Caco-2 (cell line): ENCODE measurements at regions not wholly inside any gene's neighbourhood (a gene's known extent, or its start where the extent isn't known, plus 50 kb on each side); places are given as distances from the start of the nearest gene placed in this dataset.

ENCODE experiments used
- BruUV-seq: library from RNA; stranded (reverse); fragments of 400-500 nt; replicated peaks from 2 replicates; lab custom pipeline; 2021; lab: Mats Ljungman, UMichigan
- CTCF ChIA-PET: fragments of 300-600 bp; sonication (Branson Sonifier 250); formaldehyde crosslinking; loops from one replicate; lab custom pipeline; 2022; ENCODE audit warnings: antibody characterized with exemption; lab: Charles Lee
- POLR2A ChIA-PET: fragments of 300-600 bp; sonication (Branson Sonifier 250); formaldehyde crosslinking; loops from one replicate; lab custom pipeline; 2022; ENCODE audit warnings: antibody characterized with exemption; lab: Charles Lee
- DNase-seq, 2 experiments: peaks; one replicate each; pipeline versions ENCODE4 v3.0.0 to v3.0.0-alpha.2; 2020 to 2022
- H3K27me3 ChIP-seq: replicated peaks from 2 replicates; pipeline ENCODE4 v1.6.0; 2011; ENCODE audit warnings: low read length; ENCODE audit not compliant: control insufficient read depth, insufficient read depth
- H3K36me3 ChIP-seq: 2 replicates; pipeline ENCODE4 v1.5.1; 2011; ENCODE audit warnings: low read length; ENCODE audit not compliant: control insufficient read depth, insufficient read depth
- H3K4me1 ChIP-seq: fragments of 250-450 bp; sonication (Bioruptor Pico); 2 replicates; pipeline ENCODE4 v1.5.1; 2020; ENCODE audit warnings: mild to moderate bottlenecking
- H3K4me3 ChIP-seq: 2 replicates; pipeline ENCODE4 v1.5.1; 2011; ENCODE audit warnings: low read depth, mild to moderate bottlenecking, control low read depth, low read length
- H3K9me3 ChIP-seq: fragments of 250-450 bp; sonication (Bioruptor Pico); 2 replicates; pipeline ENCODE4 v1.5.1; 2020; ENCODE audit warnings: mild to moderate bottlenecking, moderate library complexity
- H3K27ac Mint-ChIP-seq: one replicate; pipeline ENCODE4 v1.8.0; 2022; ENCODE audit warnings: mixed read lengths; ENCODE audit not compliant: unreplicated experiment
- H3K27me3 Mint-ChIP-seq: one replicate; pipeline ENCODE4 v1.8.0; 2022; ENCODE audit warnings: mixed read lengths; ENCODE audit not compliant: insufficient read depth, unreplicated experiment
- H3K36me3 Mint-ChIP-seq: one replicate; pipeline ENCODE4 v1.8.0; 2022; ENCODE audit warnings: mild to moderate bottlenecking, mixed read lengths; ENCODE audit not compliant: insufficient read depth, unreplicated experiment
- H3K4me1 Mint-ChIP-seq: one replicate; pipeline ENCODE4 v1.8.0; 2022; ENCODE audit warnings: low read depth, mixed read lengths; ENCODE audit not compliant: unreplicated experiment
- H3K4me3 Mint-ChIP-seq: one replicate; pipeline ENCODE4 v1.8.0; 2022; ENCODE audit warnings: mild to moderate bottlenecking, moderate library complexity, mixed read lengths; ENCODE audit not compliant: unreplicated experiment
- H3K9me3 Mint-ChIP-seq: one replicate; pipeline ENCODE4 v1.8.0; 2022; ENCODE audit warnings: mixed read lengths; ENCODE audit not compliant: unreplicated experiment
- intact Hi-C: fragments of 100-400 bp; cut with micrococcal nuclease; formaldehyde crosslinking; loops from one replicate; pipeline ENCODE4 v1.10.0; 2022; ENCODE audit not compliant: unreplicated experiment
- TF ChIP-seq, protein P1 (sequence below), 2 experiments: fragments of 200-600 bp in 1 of 2; IDR thresholded peaks; 1 replicate in 1 of 2; 2 replicates in 1 of 2; pipeline versions ENCODE4 v1.5.1 to v1.8.0; 2011 to 2022; ENCODE audit warnings: antibody characterized with exemption in 1 of 2, control low read depth in 1 of 2, inconsistent platforms in 1 of 2, low read depth in 1 of 2, low read length in 1 of 2, mild to moderate bottlenecking in 1 of 2, moderate library complexity in 1 of 2; ENCODE audit not compliant: insufficient read depth in 1 of 2, severe bottlenecking in 1 of 2, unreplicated experiment in 1 of 2

DNA sequence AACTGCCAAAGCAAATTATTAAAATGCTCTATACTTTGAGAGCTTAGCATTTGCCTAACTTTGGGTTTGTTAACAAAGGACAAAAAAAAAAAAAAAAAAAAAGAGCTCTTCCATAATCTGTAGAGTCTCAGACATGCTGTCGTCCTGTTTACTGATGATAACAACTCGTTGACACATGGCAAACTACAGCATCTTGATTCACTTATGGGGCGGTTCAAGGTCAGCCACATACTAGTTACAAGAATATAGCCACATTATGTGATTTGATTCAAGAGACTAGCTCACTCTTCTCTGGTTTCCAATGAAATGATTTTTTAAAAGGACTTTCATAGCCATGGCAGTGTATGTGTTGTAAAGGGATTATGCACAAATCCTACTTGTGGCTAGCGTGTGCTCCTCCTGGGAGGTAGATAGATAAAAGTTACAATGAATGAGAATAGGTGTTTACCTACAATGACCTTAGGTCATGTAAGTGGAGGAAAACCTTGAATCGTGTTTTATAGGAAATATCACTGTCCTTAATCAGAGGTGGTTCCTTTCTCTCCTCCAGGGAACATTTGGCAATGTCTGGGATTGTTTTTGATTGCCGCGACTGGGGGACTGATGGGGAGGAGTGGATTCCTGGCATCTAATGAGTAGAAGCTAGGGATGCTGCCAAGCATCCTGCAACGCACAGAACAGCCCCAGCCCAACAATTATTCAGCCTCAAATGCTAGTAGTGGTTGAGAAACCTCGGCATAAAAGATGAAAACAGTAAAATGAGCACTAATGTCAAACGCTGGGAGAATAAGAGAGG is 969.2 kb upstream of the SLC35B3 start:
- no peak for DNase-seq
- Histone ChIP-seq H3K4me1 (peaks cover 32% of the 10 kb centered on the region), H3K9me3 (no peaks in the 10 kb centered on the region), H3K36me3 (no peaks in the 10 kb centered on the region), H3K27me3 (no peaks in the 10 kb centered on the region), H3K4me3 (no peak overlapping the region)
- Mint-ChIP-seq H3K27me3 (no peaks in the 10 kb centered on the region), H3K9me3 (no peaks in the 10 kb centered on the region), H3K4me1 (peaks cover 24% of the 10 kb centered on the region), H3K27ac (no peak overlapping the region), H3K4me3 (no peak overlapping the region), H3K36me3 (peaks cover 5% of the 10 kb centered on the region)
- CTCF ChIA-PET, result interaction anchor here (0.6 kb wide), 1 partner anchor 9 kb away, joined by 4 read pairs; no protein-coding TSS in a partner anchor
- no TSS peak for BruUV-seq
- TF ChIP-seq, protein P1, sequence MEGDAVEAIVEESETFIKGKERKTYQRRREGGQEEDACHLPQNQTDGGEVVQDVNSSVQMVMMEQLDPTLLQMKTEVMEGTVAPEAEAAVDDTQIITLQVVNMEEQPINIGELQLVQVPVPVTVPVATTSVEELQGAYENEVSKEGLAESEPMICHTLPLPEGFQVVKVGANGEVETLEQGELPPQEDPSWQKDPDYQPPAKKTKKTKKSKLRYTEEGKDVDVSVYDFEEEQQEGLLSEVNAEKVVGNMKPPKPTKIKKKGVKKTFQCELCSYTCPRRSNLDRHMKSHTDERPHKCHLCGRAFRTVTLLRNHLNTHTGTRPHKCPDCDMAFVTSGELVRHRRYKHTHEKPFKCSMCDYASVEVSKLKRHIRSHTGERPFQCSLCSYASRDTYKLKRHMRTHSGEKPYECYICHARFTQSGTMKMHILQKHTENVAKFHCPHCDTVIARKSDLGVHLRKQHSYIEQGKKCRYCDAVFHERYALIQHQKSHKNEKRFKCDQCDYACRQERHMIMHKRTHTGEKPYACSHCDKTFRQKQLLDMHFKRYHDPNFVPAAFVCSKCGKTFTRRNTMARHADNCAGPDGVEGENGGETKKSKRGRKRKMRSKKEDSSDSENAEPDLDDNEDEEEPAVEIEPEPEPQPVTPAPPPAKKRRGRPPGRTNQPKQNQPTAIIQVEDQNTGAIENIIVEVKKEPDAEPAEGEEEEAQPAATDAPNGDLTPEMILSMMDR (IDR thresholded peaks at IDR 0.05; ENCODE audit: insufficient read depth in 1 of 2, low read depth in 1 of 2, low read length in 1 of 2, severe bottlenecking in 1 of 2, unreplicated experiment in 1 of 2), result no peak
- intact Hi-C loops, result loop anchor here (2.0 kb wide), 1 partner anchor 96 kb away; no protein-coding TSS in a partner anchor
- POLR2A ChIA-PET, result no interaction called here

DNA sequence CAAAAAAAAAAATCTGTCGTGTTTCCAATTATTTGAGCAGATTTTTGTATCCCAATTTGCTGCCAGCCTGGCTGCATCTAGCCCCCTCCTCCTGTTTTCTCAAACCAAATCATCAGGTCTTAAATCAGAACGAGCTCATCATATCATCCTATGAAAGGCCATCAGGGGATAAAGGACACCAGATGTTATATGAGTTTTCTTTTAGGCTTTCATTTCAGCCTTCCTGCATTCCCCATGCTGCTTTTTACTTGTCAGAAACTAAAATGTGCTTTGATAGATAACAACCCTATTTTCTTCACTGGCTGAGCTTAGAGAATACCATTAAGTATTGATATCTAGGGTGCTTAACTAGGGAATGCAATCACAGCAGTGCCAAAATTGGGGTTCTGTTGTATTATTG is 968.4 kb upstream of the SLC35B3 start:
- H3K4me3 ChIP-seq, result no peak overlapping the region
- H3K9me3 ChIP-seq, result no peaks in the 10 kb centered on the region
- peaks cover 32% of the 10 kb centered on the region for H3K4me1 ChIP-seq
- DNase-seq, result no peak
- BruUV-seq, result no TSS peak
- H3K36me3 ChIP-seq, result no peaks in the 10 kb centered on the region
- H3K36me3 Mint-ChIP-seq, result peaks cover 5% of the 10 kb centered on the region
- POLR2A ChIA-PET, result no interaction called here
- intact Hi-C loops, result loop anchor here (2.0 kb wide), 1 partner anchor 95 kb away; no protein-coding TSS in a partner anchor
- no peaks in the 10 kb centered on the region for H3K9me3 Mint-ChIP-seq
- TF ChIP-seq, protein P1 (IDR thresholded peaks at IDR 0.05; ENCODE audit: insufficient read depth in 1 of 2, low read depth in 1 of 2, low read length in 1 of 2, severe bottlenecking in 1 of 2, unreplicated experiment in 1 of 2), result no peak
- H3K27me3 ChIP-seq, result no peaks in the 10 kb centered on the region
- no peaks in the 10 kb centered on the region for H3K27me3 Mint-ChIP-seq
- CTCF ChIA-PET, result no interaction called here
- H3K27ac Mint-ChIP-seq, result no peak overlapping the region
- H3K4me1 Mint-ChIP-seq, result peaks cover 24% of the 10 kb centered on the region
- H3K4me3 Mint-ChIP-seq, result no peak overlapping the region

DNA sequence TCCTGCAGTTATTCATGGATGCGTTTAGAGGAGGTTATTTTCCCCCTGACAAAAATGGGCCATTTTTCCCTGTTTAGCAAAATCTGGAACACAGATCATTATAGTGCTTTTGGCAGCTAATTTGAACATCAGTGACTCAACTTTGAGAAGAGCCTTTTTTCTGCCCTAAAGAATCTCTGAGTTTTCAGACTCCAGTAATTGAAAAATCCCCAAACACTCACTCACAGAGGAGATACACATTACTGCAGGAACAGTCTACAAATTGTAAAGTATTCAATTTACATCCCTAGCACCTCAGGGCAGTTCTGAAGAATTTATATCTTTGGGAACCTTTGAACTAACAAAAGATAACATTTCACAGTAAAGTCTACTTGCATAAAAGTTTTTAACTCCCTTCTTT is 966.6 kb upstream of the SLC35B3 start:
- intact Hi-C loops, result no loop called here
- Histone ChIP-seq H3K9me3 (no peaks in the 10 kb centered on the region), H3K27me3 (no peaks in the 10 kb centered on the region), H3K36me3 (no peaks in the 10 kb centered on the region), H3K4me3 (no peak overlapping the region), H3K4me1 (peaks cover 32% of the 10 kb centered on the region)
- BruUV-seq, result no TSS peak
- Mint-ChIP-seq H3K9me3 (no peaks in the 10 kb centered on the region), H3K4me3 (no peak overlapping the region), H3K4me1 (peaks cover 30% of the 10 kb centered on the region), H3K36me3 (peaks cover 5% of the 10 kb centered on the region), H3K27me3 (no peaks in the 10 kb centered on the region), H3K27ac (no peak overlapping the region)
- ChIA-PET POLR2A (no interaction called here), CTCF (no interaction called here)
- no peak for DNase-seq
- TF ChIP-seq, protein P1 (IDR thresholded peaks at IDR 0.05; ENCODE audit: insufficient read depth in 1 of 2, low read depth in 1 of 2, low read length in 1 of 2, severe bottlenecking in 1 of 2, unreplicated experiment in 1 of 2), result no peak
